ENCODE measurements at regions not wholly inside any gene's neighbourhood (a gene's known extent, or its start where the extent isn't known, plus 50 kb on each side); places are given as distances from the start of the nearest gene placed in this dataset.

DNA sequence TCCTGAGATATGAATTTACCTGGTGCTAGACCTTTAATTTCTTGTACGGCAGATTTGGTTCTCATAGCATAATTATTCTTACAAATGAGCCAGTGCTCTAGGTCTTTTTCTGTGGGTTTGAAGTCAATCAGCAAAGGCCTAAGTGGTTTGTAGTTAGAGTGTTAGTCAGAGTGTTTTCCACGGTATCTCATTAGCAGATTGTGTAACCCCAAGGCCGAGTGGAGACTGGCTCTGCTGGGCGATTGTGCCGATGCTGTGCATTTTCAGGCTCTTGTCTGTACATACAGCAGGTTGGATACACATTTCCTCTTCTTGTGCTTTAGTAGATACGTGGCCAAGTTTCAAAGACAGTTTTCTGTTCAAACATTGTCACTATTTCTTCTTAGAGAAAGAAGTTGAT, 78.6 kb upstream of the CA10 start:
- no peak for ATAC-seq

DNA sequence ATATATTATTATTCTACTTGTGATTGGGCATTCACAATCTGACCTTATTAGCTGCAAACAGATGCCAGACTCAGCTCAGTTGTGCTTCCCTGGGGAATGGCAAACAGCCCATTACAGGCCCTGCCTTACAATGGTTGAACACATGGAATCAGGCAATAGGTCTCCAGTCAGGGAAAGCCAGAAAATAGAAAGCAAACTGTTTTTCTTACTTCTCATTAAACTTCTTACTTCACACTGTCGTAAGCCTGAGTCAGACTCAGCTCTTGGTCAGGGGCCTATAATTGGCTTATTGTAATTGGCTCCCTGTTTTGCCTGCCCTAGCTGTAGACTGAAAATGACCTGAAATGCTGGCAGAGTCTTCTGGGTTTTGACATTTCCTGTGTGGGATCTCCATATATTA, 77.0 kb upstream of the CA10 start:
- no peak for TF ChIP-seq GLIS3 (CRISPR knock-in tag; IDR thresholded peaks at IDR 0.05)

More for the DNA sequence above, 78.6 kb upstream of the CA10 start:
- TF ChIP-seq, protein P1, sequence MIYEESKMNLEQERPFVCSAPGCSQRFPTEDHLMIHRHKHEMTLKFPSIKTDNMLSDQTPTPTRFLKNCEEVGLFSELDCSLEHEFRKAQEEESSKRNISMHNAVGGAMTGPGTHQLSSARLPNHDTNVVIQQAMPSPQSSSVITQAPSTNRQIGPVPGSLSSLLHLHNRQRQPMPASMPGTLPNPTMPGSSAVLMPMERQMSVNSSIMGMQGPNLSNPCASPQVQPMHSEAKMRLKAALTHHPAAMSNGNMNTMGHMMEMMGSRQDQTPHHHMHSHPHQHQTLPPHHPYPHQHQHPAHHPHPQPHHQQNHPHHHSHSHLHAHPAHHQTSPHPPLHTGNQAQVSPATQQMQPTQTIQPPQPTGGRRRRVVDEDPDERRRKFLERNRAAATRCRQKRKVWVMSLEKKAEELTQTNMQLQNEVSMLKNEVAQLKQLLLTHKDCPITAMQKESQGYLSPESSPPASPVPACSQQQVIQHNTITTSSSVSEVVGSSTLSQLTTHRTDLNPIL (CRISPR knock-in tag; IDR thresholded peaks at IDR 0.05; ENCODE audit: low read depth) = no peak

DNA sequence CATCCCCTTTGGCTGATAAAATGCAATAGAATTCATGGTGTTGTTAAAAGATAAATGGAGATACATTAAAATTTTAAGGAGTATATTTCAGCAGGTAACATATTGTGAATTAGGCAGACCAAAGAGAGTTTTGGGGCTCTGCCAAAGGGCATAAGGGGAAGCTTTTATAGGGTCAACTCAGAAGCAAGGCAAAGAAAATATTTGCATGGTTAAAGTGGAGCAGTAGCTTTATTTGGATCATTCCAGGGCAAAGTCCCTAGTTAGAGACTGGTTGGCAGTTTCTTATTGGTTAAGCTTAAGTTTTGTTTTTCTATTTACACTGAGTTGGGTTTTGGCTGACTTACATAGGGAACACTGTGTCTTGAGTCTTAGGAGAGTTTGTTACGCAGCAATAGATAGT, 75.1 kb upstream of the CA10 start:
- no peak for TF ChIP-seq ESRRG (CRISPR knock-in tag; IDR thresholded peaks at IDR 0.05)
- TF ChIP-seq, protein P1 (CRISPR knock-in tag; IDR thresholded peaks at IDR 0.05; ENCODE audit: low read depth) = no peak
- TF ChIP-seq ZNF565 (CRISPR knock-in tag; conservative IDR thresholded peaks at IDR 0.05; ENCODE audit: low read depth) = no peak
- TF ChIP-seq, protein P2, sequence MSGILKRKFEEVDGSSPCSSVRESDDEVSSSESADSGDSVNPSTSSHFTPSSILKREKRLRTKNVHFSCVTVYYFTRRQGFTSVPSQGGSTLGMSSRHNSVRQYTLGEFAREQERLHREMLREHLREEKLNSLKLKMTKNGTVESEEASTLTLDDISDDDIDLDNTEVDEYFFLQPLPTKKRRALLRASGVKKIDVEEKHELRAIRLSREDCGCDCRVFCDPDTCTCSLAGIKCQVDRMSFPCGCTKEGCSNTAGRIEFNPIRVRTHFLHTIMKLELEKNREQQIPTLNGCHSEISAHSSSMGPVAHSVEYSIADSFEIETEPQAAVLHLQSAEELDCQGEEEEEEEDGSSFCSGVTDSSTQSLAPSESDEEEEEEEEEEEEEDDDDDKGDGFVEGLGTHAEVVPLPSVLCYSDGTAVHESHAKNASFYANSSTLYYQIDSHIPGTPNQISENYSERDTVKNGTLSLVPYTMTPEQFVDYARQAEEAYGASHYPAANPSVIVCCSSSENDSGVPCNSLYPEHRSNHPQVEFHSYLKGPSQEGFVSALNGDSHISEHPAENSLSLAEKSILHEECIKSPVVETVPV (CRISPR knock-in tag; IDR thresholded peaks at IDR 0.05) = no peak
- TF ChIP-seq CSDC2 (CRISPR knock-in tag; IDR thresholded peaks at IDR 0.05) = no peak
- TF ChIP-seq, protein P3, sequence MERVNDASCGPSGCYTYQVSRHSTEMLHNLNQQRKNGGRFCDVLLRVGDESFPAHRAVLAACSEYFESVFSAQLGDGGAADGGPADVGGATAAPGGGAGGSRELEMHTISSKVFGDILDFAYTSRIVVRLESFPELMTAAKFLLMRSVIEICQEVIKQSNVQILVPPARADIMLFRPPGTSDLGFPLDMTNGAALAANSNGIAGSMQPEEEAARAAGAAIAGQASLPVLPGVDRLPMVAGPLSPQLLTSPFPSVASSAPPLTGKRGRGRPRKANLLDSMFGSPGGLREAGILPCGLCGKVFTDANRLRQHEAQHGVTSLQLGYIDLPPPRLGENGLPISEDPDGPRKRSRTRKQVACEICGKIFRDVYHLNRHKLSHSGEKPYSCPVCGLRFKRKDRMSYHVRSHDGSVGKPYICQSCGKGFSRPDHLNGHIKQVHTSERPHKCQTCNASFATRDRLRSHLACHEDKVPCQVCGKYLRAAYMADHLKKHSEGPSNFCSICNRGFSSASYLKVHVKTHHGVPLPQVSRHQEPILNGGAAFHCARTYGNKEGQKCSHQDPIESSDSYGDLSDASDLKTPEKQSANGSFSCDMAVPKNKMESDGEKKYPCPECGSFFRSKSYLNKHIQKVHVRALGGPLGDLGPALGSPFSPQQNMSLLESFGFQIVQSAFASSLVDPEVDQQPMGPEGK (CRISPR knock-in tag; IDR thresholded peaks at IDR 0.05; ENCODE audit: borderline replicate concordance) = no peak
- no peak for TF ChIP-seq TOX (CRISPR knock-in tag; IDR thresholded peaks at IDR 0.05; ENCODE audit: borderline replicate concordance)
- TF ChIP-seq ZNF8 (CRISPR knock-in tag; IDR thresholded peaks at IDR 0.05) = no peak
- TF ChIP-seq ISL1 (CRISPR knock-in tag; IDR thresholded peaks at IDR 0.05) = no peak
- TF ChIP-seq ZFP30 (CRISPR knock-in tag; IDR thresholded peaks at IDR 0.05) = no peak
- no peak for TF ChIP-seq BACH2 (CRISPR knock-in tag; IDR thresholded peaks at IDR 0.05; ENCODE audit: borderline replicate concordance)
- no peak for TF ChIP-seq RARB (CRISPR knock-in tag; IDR thresholded peaks at IDR 0.05)
- TF ChIP-seq ZNF70 (CRISPR knock-in tag; IDR thresholded peaks at IDR 0.05) = no peak
- TF ChIP-seq, protein P4, sequence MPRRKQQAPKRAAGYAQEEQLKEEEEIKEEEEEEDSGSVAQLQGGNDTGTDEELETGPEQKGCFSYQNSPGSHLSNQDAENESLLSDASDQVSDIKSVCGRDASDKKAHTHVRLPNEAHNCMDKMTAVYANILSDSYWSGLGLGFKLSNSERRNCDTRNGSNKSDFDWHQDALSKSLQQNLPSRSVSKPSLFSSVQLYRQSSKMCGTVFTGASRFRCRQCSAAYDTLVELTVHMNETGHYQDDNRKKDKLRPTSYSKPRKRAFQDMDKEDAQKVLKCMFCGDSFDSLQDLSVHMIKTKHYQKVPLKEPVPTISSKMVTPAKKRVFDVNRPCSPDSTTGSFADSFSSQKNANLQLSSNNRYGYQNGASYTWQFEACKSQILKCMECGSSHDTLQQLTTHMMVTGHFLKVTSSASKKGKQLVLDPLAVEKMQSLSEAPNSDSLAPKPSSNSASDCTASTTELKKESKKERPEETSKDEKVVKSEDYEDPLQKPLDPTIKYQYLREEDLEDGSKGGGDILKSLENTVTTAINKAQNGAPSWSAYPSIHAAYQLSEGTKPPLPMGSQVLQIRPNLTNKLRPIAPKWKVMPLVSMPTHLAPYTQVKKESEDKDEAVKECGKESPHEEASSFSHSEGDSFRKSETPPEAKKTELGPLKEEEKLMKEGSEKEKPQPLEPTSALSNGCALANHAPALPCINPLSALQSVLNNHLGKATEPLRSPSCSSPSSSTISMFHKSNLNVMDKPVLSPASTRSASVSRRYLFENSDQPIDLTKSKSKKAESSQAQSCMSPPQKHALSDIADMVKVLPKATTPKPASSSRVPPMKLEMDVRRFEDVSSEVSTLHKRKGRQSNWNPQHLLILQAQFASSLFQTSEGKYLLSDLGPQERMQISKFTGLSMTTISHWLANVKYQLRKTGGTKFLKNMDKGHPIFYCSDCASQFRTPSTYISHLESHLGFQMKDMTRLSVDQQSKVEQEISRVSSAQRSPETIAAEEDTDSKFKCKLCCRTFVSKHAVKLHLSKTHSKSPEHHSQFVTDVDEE (CRISPR knock-in tag; IDR thresholded peaks at IDR 0.05) = no peak
- no peak for TF ChIP-seq ZFP3 (CRISPR knock-in tag; IDR thresholded peaks at IDR 0.05)
- no peak for TF ChIP-seq ARNTL (CRISPR knock-in tag; IDR thresholded peaks at IDR 0.05; ENCODE audit: borderline replicate concordance, low read depth)
- no peak for TF ChIP-seq ZC3H10 (CRISPR knock-in tag; IDR thresholded peaks at IDR 0.05)
- no peak for TF ChIP-seq TCF4 (CRISPR knock-in tag; IDR thresholded peaks at IDR 0.05; ENCODE audit: borderline replicate concordance)
- TF ChIP-seq GLIS3 (CRISPR knock-in tag; IDR thresholded peaks at IDR 0.05) = no peak
- no peak for ATAC-seq

More for the DNA sequence above, 77.0 kb upstream of the CA10 start:
- ATAC-seq = no peak

DNA sequence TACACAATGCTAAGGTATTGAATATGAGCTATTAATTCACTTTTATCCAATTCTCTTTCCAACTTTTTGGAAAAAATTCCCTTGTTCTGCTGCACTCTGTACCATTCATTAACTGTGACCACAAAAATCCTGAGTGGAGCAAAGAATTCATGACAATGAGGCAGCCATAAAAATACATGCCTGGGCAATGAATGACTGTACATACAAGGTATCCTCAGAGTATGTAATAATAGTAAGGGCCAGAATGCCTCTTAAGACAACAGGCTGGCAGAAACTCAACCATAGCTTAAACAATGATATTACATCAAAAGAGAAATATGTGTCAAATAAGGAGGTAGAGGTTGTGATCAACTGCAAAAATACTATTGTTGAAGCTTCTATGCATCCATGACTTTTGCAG, 74.7 kb upstream of the CA10 start:
- no peak for ATAC-seq

More for the DNA sequence above, 74.7 kb upstream of the CA10 start:
- TF ChIP-seq TCF4 (CRISPR knock-in tag; IDR thresholded peaks at IDR 0.05; ENCODE audit: borderline replicate concordance) (no peak), TOX (CRISPR knock-in tag; IDR thresholded peaks at IDR 0.05; ENCODE audit: borderline replicate concordance) (no peak), ZNF8 (CRISPR knock-in tag; IDR thresholded peaks at IDR 0.05) (no peak), SNAI2 (CRISPR knock-in tag; IDR thresholded peaks at IDR 0.05) (no peak), ZFP30 (CRISPR knock-in tag; IDR thresholded peaks at IDR 0.05) (no peak), ARNTL (CRISPR knock-in tag; IDR thresholded peaks at IDR 0.05; ENCODE audit: borderline replicate concordance, low read depth) (no peak), OSR1 (CRISPR knock-in tag; IDR thresholded peaks at IDR 0.05) (no peak), RARB (CRISPR knock-in tag; IDR thresholded peaks at IDR 0.05) (no peak), BACH2 (CRISPR knock-in tag; IDR thresholded peaks at IDR 0.05; ENCODE audit: borderline replicate concordance) (no peak), GLIS3 (CRISPR knock-in tag; IDR thresholded peaks at IDR 0.05) (no peak)

Measured in SK-N-SH treated with all-trans-retinoic acid at 6 μM for 48 hours (cell line).